Kidney glomerular epithelial cell (primary cell): ENCODE measurements at regions not wholly inside any gene's neighbourhood (a gene's known extent, or its start where the extent isn't known, plus 50 kb on each side); places are given as distances from the start of the nearest gene placed in this dataset.

ENCODE experiments used
- DNase-seq: peaks from one replicate; lab custom pipeline; 2025; lab: John Stamatoyannopoulos, UW

DNA sequence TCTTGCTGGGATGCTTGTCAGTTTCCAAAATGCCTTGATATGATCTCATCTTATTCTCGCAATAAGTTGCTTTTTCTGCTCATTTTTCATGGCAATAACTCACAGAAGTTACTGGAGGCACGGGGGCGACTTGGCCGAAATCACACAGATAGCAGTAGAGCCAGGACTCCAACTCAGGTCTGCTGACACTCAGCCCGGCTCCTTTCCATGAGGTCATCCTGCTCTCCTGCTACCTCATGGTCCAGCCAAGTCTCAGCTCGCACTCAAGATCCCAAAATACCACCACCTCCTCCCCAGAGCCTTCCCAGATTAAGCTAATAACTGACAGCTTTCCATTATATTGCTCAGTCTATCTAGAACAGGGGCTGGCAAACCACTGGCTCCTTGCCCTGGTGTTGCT is 269.5 kb downstream of the MAP2K4 start:
- no peak for DNase-seq

DNA sequence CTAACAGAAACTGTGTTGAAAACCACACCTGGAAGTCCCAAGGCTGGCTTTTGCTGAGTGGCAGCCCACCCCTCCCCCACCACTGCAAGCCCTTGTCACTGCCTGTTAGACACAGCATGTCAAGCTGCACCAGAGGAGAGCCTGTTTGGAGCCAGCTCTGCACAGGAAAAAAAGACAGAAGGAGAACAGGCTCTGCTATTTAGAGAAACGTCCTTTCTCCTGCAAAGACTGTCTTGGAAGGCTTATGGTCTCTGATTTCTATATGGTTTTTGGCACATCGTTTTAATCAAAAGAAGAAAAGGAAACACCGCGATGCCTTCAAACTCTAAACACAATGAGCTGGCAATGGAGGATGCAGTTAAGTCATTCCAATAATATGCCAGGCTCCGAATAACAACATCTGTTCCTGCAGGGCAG is 275.5 kb downstream of the MAP2K4 start:
- DNase-seq: no peak

DNA sequence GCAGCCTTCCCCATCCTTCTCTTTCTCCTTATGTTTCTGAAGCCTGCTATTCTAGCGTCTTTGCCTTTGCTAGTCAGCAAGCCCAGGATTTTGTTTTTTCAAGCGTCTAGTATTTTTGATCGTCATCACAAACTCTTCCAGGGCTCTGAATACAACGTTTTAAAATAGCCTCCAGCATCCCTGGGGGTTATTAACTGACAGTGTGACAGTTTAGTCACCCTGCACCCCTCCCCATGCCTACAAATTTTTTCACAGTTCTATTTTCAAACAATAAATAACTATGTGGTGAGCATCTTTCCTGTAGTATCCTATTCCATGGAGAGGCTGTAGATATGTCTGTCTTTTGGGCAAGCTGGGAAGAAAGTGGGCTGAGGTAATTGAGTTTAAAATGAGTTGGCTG is 280.9 kb downstream of the MAP2K4 start:
- no peak for DNase-seq

DNA sequence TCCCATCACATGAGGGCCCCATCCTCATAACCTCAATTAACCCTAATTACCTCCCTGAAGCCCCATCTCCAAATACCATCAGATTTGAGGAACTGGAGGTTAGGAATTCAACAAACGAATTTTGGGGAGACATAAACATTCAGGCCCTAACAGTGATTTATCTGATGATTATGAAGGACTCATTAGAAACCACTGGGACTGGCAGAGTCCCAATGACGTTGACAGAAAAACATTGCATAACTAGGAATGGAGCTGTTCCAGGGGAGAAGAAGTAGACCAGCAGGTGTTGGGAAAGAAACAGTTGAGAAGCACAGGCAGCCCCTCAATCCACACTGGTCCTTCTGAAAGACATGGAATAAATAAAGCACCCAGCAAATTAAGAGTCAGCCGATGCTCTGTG is 282.0 kb downstream of the MAP2K4 start:
- DNase-seq: no peak

DNA sequence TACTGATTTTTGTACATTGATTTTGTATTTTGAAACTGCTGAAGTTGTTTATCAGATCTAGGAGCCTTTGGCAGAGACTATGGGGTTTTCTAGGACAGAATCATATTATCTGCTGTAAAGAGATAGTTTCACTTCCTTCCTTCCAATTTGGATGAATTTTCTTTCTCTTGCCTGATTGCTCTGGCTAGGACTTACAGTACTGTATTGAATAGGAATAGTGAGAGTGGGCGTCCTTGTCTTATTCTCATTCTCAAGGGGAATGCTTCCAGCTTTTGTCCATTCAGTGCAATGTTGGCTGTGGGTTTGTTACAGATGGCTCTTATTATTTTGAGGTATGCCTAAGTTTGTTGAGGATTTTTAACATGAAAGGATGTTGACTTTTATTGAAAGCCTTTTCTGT is 290.1 kb downstream of the MAP2K4 start:
- no peak for DNase-seq

DNA sequence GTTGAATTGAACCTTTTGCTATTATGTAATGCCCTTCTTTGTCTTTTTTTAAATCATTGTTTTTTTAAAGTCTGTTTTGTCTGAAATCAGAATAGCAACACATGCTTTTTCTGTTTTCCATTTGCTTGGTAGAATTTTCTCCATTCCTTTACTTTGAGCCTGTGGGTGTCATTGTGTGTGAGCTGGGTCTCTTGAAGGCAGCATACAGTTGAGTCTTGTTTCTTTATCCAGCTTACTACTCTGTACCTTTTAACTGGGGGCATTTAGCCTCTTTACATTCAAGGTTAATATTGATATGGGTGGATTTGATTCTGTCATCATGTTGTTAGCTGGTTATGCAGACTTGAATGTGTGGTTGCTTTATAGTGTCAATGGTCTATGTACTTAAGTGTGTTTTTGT is 292.0 kb downstream of the MAP2K4 start:
- DNase-seq: no peak

DNA sequence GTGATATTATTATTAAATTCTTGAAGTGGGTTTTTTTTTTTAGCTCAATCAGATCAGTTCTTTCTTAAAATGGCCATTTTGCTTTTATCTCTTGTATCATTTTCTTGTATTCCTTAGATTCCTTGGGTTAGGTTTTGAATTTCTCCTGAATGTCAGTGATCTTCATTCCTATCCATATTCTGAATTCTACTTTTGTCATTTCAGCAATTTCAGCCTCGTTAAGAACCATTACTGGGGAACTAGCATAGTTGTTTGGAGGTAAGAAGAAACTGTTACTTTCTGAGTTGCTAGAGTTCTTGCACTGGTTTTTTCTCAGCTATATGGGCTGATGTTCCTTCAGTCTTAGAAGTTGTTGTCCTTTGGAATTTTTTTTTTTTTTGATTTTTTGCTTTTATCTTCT is 293.1 kb downstream of the MAP2K4 start:
- DNase-seq: no peak

DNA sequence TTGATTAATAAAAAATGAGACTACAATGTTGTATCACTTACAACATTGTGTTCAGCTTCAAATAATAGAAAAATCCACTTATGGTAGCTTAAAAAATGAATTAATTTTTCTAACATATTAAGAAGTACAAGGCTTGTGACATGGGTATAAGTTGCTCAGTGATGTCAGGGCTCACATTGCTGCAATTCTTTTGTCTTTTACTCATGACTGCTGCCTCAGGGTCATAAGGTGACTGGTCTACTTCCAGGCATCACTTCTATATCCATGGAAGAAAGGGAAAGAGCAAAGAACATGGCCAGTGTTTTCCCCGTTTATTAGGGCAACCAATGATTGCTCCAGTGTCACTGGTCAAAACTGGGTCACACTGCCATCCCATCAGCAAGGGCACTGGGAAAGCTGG is 295.3 kb downstream of the MAP2K4 start:
- no peak for DNase-seq

DNA sequence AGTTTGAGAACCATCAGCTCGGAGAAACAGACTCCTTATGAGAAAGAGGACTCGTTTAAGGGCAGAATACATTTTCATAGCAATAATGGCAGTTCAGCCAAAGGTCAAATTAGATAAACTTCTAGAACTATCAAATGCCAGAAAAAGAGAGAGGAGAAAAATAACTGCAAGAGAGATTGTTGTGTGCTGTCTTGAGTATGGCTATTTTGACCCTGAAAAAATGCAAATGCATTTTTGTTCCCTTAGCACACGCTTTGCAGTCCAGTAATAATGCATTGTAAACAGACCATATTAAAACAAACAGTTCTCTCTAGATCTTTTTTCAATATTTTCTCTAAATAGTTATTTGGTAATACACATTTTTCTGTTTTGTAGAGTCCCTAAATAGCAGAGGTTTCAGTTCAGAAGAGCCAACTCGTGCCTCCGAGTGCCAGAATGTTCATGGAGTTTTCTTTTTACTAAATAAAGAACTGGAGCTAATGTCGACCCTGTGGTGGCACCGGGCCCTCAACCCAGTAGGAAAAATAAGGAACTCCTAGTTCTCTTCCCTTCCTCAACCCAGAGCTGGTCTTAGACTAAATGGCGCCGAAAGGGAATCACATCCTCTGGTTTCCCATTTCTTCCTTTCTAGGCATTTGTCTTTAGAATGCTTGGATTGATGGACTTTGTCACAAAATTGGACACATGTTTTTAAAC is 298.0 kb downstream of the MAP2K4 start:
- DNase-seq: no peak

DNA sequence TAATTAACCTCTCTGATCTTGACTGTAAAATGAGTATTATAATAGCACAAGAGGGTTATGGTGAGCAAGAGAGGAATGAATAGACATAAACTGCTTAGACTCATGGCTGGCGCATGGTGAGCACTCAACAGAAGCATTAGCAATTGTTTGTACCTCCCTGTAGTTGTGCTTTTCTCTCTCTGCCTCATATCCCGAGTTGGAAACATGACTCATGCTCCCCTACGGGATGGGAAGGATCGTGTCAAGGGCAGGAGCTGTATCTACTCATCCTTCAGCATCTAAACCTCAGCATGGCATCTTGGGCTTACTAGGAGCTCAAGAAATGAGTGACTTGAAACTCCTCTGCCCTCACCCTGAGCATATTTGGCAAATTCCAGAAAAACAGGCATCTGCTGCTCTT is 299.6 kb downstream of the MAP2K4 start:
- no peak for DNase-seq

DNA sequence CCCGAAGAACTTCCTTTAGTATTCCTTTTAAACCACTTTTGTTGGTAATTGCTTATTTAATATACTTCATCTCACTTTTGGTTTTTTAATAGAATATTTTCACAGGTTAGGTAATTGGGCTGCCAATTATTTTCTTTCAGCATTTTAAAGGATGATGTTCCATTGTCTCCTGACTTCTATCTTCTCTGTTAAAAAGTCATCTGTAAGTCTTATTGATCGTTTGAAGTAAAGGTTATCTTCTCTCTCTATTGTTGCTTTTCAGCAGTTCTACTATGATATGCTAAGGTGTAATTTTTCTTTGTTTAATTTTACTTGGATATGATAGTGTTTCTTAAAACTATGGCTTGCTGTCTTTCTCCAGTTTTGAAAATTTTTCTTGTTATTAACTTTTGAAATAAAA is 307.5 kb downstream of the MAP2K4 start:
- DNase-seq: no peak

DNA sequence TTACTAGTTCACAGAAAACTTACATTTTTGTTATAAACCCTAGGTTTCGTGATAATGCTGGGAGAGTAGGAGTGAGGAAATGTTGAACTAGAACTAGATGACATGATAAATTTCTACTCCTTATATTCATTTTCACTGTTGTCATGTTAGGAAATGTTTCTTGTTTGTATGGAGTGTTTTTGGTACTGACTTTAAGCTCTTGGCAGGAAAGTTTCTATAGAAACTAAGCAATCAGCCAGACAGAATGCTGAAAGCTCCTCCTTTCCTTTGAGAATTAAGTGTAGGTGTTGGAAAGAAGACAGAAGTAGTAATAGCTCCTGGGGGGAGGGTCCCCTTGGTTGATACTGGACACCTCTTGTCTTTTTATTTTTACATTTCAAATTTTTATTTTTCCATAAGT is 309.8 kb downstream of the MAP2K4 start:
- DNase-seq: no peak

DNA sequence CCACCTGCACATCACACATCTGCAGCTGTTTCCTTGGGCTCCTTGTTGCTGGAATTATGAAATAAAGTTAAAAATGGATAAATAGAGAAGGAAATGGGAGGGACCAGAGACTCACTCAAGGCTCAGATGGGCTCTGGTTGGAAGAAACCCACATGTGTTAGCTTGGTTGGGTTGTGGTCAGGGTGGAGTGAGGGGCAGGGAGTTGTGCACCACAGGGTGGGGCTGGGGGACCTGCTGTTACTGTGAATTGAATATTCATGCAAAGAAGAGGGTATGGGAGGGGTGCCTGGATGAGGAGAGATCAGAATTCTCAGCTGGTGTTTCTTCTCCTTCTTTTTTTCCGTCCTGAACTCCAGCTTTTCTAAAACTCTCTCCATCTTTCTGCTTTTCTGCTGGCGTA is 320.7 kb downstream of the MAP2K4 start:
- DNase-seq: no peak

DNA sequence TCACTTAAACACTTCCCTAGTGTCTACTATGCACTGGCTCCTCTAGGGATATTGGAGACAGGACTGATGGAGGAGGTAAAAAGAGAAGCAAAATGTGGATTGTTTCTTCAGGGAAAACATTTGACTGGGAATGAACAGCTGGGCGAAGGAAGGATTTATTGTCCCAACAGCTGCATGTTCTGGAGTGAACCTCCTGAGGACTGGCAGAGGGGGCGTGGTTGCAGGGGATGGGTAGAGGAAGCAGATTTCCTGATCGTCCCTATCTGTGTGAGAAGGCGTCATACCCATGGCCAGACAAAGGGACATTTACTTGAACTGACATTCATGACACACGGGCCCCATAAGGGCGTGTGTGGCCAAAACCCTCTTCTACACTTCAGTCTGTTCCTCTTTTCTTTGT is 321.5 kb downstream of the MAP2K4 start:
- no peak for DNase-seq

DNA sequence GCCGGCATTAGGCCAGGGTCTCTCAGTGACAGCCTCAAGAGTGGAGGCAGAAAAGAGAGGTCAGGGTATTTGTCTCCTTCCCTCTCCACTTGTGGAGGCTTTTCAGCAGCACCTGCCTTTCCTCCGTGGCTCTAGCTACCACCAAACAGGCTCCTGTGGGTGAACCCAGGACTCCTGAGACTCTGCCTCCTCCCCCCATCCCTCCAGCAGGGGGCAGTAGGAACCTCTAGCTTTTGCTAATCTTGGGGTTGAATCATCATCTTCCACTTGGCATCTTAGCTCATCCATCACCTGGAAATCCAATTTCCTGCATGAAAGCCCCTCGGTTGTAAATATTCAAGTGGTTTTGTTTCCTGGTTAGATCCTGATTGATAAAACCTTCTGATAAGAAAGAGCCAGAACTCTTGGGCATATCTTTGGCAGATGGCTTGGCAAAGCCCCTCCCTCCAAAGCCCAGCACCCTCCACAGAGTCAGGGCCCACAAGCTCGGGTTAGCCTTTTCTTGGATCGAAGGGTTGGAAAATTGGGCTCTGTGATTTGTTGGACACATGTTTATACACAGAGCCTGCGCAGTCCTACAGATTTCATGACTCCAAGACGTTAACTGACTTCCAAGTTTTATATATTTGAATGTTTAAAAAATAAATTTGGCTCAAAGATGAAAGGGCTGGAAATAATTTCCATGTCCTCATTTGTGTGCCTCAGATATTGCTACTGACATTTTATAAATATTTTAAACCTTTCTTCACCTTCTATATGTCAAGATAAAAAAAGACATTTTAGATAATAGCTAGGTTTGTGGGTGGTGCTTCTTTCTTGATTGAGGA is 322.1 kb downstream of the MAP2K4 start:
- peak; percentile 8 for DNase-seq

DNA sequence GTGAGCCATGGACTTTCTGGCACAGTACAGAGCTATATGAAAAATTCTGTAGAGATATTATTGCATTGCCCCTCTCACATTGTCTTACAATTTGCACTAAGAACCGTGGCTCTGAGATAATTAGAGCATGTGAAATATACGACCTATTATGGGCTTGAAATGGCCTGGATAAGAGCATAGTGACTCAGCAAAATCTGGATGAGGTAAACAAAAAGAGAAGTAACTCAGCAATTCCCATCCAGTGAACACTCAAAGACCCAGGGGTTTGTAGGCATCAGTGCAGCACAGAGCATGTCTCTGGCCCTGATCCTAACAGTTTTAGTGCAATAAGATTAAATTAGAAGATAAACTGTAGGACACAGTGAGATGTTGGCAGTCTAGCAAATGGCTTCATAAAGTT is 317.2 kb upstream of the MYOCD start:
- DNase-seq: no peak

DNA sequence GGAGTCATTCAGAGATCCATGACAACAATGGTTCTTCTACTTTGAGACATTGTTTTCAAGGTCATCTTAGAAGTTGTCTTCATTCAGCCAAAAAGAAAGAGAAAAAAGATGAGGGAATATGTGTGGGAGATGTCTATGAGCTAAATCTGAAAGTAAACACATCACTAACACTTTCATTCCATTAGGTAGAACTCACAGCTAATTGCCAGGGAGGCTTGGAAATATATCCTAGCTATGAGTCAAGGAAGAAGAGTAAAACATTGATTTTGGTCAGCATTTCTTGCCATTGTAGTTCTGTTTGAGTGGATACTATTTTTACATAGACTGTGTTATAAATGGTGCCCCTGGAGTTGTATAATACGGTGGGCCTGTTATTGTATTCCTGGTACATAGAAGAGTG is 316.4 kb upstream of the MYOCD start:
- DNase-seq: peak; percentile 4

DNA sequence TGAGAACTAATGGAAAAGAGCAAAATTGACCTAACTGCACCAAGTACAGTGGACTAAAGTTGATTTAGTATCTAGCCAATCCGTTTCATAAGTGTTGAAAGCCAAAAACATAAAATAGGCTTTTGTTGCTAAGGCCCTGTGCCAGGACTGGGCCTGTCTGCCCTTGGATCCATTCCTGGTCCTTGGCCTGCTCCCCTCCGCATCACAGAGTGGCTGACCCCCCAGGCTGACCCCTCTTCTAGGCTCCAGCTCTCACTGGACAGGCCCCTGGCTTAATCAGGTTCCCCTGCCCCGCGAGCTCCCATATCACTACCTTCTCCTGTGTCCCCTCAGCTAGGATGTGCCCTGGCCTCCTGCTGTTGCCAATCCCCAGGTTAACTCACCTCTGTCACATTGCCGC is 313.6 kb upstream of the MYOCD start:
- no peak for DNase-seq

DNA sequence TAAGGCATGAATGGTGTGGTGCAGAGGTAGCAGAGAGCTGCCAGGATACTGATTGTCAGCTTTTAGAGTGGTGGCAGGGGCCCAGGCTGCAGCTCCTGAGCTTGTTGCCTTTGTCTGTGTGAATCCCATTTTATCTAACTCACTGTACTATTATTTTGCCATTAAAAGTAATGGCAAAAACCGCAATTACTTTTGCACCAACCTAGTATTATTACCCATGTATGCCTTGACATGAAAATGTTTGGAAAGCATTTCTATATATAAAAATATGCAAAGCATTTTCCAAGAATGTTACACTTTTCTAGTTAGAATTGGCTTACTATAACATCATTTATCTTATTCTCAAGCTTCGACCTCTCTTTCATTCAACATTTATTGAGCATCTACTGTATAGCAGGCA is 308.1 kb upstream of the MYOCD start:
- DNase-seq: no peak

DNA sequence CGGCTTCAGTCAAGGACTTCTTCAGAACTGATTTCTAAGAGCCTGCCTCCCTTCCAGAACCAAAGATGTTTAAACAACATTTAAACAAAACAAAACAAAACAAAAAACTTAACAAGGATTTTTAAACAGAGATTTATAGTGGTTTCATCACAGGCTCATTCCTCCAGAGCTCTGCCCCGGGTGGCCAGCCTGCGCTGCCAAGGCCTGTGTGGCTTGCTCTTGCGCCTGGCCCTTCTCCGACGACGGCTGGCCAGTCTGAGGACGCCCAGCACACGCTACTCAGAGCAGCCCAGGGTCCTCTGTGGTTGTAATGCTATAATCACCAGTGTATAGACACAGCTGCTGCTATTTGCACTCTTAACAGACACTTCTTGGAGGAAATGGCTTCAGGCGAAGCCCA is 307.2 kb upstream of the MYOCD start:
- no peak for DNase-seq

DNA sequence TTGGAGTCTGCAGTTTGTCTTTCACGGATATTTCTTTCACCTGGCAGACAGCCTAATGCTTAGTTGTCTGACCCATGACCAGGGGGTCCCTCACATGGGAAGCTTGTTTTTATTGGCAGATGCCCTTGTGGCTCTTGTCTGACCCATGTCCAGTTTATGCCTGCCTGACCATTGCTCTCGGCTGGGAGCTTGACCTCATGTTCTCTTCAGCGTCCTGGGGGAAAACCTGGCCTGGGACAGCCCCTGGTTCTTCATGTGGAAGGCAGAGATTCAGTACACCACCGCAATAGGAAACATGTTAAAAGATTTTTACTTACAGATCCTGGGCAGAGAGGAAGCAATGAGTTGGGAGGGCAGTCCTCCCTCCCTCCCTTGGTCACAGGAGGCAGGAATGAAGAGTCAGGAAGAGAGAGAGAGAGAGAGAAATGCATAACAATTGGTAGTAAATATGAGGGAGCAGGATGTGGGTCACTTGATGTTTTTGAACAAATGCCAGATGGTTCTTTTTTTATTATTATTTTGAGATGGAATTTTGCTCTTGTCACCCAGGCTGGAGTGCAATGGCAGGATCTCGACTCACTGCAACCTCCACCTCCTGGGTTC is 302.7 kb upstream of the MYOCD start:
- no peak for DNase-seq

DNA sequence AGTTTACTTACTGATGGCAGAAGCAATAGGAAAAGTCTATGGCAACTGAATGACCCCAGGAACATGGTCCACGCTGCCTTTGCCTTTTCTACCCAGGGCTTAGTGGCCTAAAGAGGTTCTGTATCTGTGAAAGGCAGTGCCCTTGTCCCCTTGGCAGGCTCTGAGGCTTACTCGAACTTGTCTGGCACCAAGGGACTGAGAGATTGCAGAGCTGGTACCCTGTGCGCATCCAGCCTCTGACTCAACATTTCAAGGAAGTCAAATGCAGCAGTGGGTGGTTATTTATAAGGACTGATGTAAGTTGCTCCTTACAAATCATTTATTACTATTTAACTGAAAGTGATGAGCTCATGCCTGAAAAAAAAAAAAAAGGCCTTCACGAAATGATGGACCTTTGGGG is 299.9 kb upstream of the MYOCD start:
- peak; percentile 42 for DNase-seq

DNA sequence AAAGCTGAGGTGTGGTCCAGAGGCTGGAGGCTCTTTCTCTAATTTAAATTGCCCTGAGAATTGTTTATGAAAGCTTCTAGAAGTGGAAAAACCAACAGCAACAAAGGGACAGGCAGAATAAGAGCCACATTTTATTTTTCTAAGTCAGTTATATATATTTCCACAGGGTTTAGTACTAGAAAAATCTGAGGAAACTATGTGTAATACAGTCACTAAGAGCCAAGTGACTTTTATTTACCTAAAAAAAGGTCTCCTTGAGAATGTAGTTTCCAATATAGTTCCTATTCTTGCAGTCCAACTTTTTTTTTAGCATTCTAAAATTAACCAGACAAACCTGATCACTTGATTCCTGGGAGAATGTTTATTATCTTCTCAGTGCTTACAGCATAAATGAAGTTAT is 296.6 kb upstream of the MYOCD start:
- no peak for DNase-seq
